Karpas-422 (cell line): ENCODE measurements at regions not wholly inside any gene's neighbourhood (a gene's known extent, or its start where the extent isn't known, plus 50 kb on each side); places are given as distances from the start of the nearest gene placed in this dataset.

Experiments
- DNase-seq: peaks from one replicate; pipeline ENCODE4 v3.0.0-alpha.2; 2015
- H2AFZ ChIP-seq: fragments of 200-600 bp; sonication (generic); 2 replicates; pipeline ENCODE4 v1.6.1; 2014; ENCODE audit warnings: antibody characterized with exemption, low read length, mixed read lengths
- H3K27ac ChIP-seq: fragments of 200-600 bp; sonication (generic); 2 replicates; pipeline ENCODE4 v1.5.1; 2014; ENCODE audit warnings: mild to moderate bottlenecking, low read length, moderate library complexity
- H3K27me3 ChIP-seq: fragments of 200-600 bp; sonication (generic); 2 replicates; pipeline ENCODE4 v1.6.1; 2014; ENCODE audit warnings: low read length, mixed read lengths
- H3K36me3 ChIP-seq: fragments of 200-600 bp; sonication (generic); 2 replicates; pipeline ENCODE4 v1.6.1; 2014; ENCODE audit warnings: low read length, mixed read lengths; ENCODE audit not compliant: insufficient read depth
- H3K4me1 ChIP-seq: fragments of 200-600 bp; sonication (generic); 2 replicates; pipeline ENCODE4 v1.6.1; 2014; ENCODE audit warnings: mild to moderate bottlenecking, low read length, mixed read lengths
- H3K4me2 ChIP-seq: fragments of 200-600 bp; sonication (generic); 2 replicates; pipeline ENCODE4 v1.6.1; 2014; ENCODE audit warnings: low read length, low read depth, mild to moderate bottlenecking; ENCODE audit not compliant: poor library complexity, severe bottlenecking
- H3K4me3 ChIP-seq: fragments of 200-600 bp; sonication (generic); 2 replicates; pipeline ENCODE4 v1.5.1; 2014; ENCODE audit warnings: mild to moderate bottlenecking, antibody characterized with exemption, low read length, mixed read lengths
- H3K79me2 ChIP-seq: fragments of 200-600 bp; sonication (generic); 2 replicates; pipeline ENCODE4 v1.6.1; 2014; ENCODE audit warnings: mild to moderate bottlenecking, low read length, mixed read lengths
- H3K9ac ChIP-seq: fragments of 200-600 bp; sonication (generic); 2 replicates; pipeline ENCODE4 v1.6.0; 2014; ENCODE audit warnings: low read length
- H3K9me2 ChIP-seq: fragments of 200-600 bp; sonication (generic), shearing (Covaris generic); replicated peaks from 2 replicates; pipeline ENCODE4 v1.6.0; 2014; ENCODE audit warnings: mild to moderate bottlenecking, low read length, moderate library complexity; ENCODE audit not compliant: insufficient read depth
- H3K9me3 ChIP-seq: fragments of 300-700, 200-600 bp; sonication (generic); 2 replicates; pipeline ENCODE4 v1.6.1; 2014; ENCODE audit warnings: low read length, mixed read lengths
- H4K20me1 ChIP-seq: fragments of 200-600 bp; sonication (generic); 2 replicates; pipeline ENCODE4 v1.6.1; 2014; ENCODE audit warnings: mild to moderate bottlenecking, antibody characterized with exemption, low read length, low read depth; ENCODE audit not compliant: insufficient read depth

DNA sequence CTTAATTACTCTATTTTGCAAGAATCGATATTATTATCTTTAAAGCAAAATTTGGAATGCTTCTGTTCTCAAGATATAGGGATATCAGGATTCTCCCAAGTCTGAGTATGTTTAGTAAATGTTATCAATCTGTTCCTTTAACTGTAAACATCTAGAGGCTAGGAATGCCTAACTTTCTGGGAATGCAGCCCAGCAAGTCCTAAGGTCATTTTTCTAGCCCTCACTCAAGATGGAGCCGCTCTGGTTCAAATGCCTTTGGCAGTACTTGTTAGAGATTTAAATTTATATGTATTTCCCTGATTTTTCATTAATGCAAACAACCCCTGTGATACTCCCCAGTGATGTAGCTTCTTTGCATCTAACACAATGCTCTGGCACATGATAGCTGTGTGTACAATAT, 623.8 kb upstream of the LCORL start:
- Histone ChIP-seq H3K4me3 (no peak overlapping the region), H3K9ac (no peak overlapping the region), H3K4me2 (no peak overlapping the region), H3K36me3 (no peaks in the 10 kb centered on the region), H3K27ac (no peak overlapping the region), H4K20me1 (no peaks in the 10 kb centered on the region), H3K4me1 (no peaks in the 10 kb centered on the region), H3K9me2 (no peaks in the 10 kb centered on the region), H3K27me3 (no peaks in the 10 kb centered on the region), H3K9me3 (peaks cover 10% of the 10 kb centered on the region), H3K79me2 (no peaks in the 10 kb centered on the region), H2AFZ (no peak overlapping the region)
- no peak for DNase-seq

DNA sequence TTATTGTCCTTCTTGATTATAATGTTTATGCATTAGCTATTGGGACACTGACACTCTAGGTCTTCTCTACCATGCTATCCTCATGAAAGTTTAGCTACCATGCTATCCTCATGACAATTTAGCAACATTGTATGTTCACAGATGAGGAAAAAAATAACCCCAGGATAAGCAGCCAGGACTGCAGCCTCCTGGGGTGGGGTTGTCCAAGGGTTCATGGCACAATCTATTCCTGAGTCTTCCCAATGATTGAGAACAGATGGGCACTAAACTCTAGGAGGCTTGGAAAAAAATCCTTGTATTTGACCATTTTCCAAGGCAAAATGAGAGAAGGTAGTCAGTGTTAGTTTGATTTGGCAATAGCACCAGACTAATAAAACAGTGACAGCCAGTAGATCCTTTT, 619.8 kb upstream of the LCORL start:
- DNase-seq = no peak
- Histone ChIP-seq H3K27ac (no peak overlapping the region), H3K4me1 (no peaks in the 10 kb centered on the region), H3K36me3 (no peaks in the 10 kb centered on the region), H3K27me3 (no peaks in the 10 kb centered on the region), H3K4me3 (no peak overlapping the region), H2AFZ (no peak overlapping the region), H3K79me2 (no peaks in the 10 kb centered on the region), H3K9me3 (no peaks in the 10 kb centered on the region), H3K4me2 (no peak overlapping the region), H4K20me1 (no peaks in the 10 kb centered on the region), H3K9me2 (no peaks in the 10 kb centered on the region), H3K9ac (no peak overlapping the region)

DNA sequence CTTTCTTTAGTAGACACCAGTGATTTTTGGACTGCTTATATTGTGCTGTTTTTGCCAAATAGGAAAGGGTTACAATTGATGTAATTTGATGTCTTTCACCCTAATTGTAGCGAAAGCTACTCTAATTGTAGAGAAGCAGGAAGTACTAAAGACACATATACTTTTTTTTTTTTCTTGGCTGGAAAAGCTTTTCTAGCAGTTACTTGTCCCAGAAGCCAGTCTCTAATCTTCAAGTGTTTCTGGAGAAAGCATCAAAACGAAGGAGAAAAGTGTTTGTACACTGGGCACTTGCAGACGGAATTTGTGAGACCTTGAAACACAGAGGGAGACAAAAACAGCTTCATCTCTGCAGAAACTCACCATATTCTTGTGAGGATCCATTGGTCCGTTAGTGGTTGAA, 616.5 kb upstream of the LCORL start:
- no peak overlapping the region for H2AFZ ChIP-seq
- no peak overlapping the region for H3K27ac ChIP-seq
- H3K36me3 ChIP-seq = no peaks in the 10 kb centered on the region
- no peaks in the 10 kb centered on the region for H3K4me1 ChIP-seq
- no peak overlapping the region for H3K4me2 ChIP-seq
- DNase-seq = no peak
- no peaks in the 10 kb centered on the region for H4K20me1 ChIP-seq
- no peaks in the 10 kb centered on the region for H3K79me2 ChIP-seq
- H3K9me2 ChIP-seq = no peaks in the 10 kb centered on the region
- no peak overlapping the region for H3K9ac ChIP-seq
- H3K27me3 ChIP-seq = no peaks in the 10 kb centered on the region
- H3K9me3 ChIP-seq = no peaks in the 10 kb centered on the region
- H3K4me3 ChIP-seq = no peak overlapping the region

DNA sequence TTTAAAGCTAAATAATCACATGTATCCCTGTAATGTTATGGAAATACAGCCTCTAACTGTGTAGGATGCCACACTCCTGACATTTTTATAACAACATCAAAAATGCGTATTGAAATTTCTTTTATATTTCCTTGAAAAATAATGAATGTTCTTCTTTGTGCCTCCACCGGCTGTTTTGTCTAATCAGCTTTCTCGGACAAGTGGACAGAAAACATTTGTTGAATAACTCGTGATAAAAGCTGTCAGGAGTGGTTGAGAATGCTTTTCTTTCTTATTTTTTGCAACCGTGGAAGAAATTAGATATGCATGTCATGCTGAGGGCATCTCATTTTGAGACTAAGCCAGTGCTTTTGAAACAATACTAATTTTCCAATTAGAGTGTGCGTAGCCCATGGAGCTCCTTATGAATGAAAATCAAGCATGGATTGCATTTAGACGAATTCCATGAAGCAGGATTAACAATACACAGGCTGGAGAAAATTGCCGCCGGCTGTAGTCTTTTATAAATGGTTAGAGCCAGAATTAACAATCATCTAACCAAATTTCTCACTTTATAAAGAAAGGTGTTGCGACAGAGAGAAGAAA, 614.5 kb upstream of the LCORL start:
- no peak for DNase-seq
- Histone ChIP-seq H3K9ac (no peak overlapping the region), H2AFZ (no peak overlapping the region), H3K36me3 (no peaks in the 10 kb centered on the region), H3K4me2 (no peak overlapping the region), H3K27me3 (no peaks in the 10 kb centered on the region), H3K4me3 (no peak overlapping the region), H4K20me1 (no peaks in the 10 kb centered on the region), H3K9me2 (no peaks in the 10 kb centered on the region), H3K79me2 (no peaks in the 10 kb centered on the region), H3K9me3 (no peaks in the 10 kb centered on the region), H3K27ac (no peak overlapping the region), H3K4me1 (no peaks in the 10 kb centered on the region)

DNA sequence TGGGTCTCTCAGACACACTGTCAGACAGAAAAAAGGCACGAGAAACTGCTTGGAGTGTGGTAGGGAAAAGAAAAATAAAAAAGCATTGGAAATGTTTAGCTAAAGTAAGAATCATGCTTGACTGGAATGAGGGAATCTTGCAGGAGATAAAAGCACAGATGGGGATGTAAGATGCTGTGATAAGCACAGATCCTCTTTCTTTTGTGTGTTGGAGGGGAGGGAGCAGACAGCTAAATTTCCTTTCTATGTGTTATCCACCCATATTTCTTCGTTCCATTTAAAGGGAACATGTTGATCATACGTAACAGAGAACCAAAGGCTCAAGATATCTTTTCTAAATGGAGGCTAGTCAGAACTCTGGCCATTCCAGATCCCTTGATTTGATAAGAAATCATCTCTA, 614.0 kb upstream of the LCORL start:
- H3K27ac ChIP-seq = no peak overlapping the region
- H3K4me1 ChIP-seq = no peaks in the 10 kb centered on the region
- no peak overlapping the region for H3K4me3 ChIP-seq
- H2AFZ ChIP-seq = no peak overlapping the region
- H3K9me2 ChIP-seq = no peaks in the 10 kb centered on the region
- H3K79me2 ChIP-seq = no peaks in the 10 kb centered on the region
- no peak overlapping the region for H3K4me2 ChIP-seq
- no peak overlapping the region for H3K9ac ChIP-seq
- no peaks in the 10 kb centered on the region for H3K36me3 ChIP-seq
- DNase-seq = no peak
- H3K9me3 ChIP-seq = no peaks in the 10 kb centered on the region
- no peaks in the 10 kb centered on the region for H4K20me1 ChIP-seq
- H3K27me3 ChIP-seq = no peaks in the 10 kb centered on the region

DNA sequence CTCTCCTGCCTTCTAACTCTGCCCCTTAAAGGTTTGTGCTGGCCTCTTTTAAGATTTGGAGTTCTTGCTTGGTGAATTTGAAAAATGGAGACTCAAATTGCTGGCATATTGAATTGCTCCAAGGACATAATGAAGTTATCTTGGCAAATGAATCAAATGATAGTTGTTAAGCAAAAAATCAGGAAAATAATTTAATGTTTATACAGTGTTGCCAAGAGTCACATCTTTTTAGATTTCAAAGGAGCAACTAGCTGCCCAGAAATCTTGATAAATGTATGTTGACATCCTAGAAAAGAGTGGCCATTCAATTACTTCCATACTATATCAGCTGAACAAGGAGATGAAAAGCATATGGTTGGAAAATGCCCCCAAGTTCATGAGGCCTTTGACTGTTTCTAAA, 610.0 kb upstream of the LCORL start:
- H3K79me2 ChIP-seq = no peaks in the 10 kb centered on the region
- no peaks in the 10 kb centered on the region for H4K20me1 ChIP-seq
- H3K4me2 ChIP-seq = no peak overlapping the region
- no peak for DNase-seq
- H3K4me3 ChIP-seq = no peak overlapping the region
- no peak overlapping the region for H2AFZ ChIP-seq
- H3K4me1 ChIP-seq = no peaks in the 10 kb centered on the region
- no peaks in the 10 kb centered on the region for H3K27me3 ChIP-seq
- no peaks in the 10 kb centered on the region for H3K9me2 ChIP-seq
- H3K27ac ChIP-seq = no peak overlapping the region
- H3K36me3 ChIP-seq = no peaks in the 10 kb centered on the region
- H3K9me3 ChIP-seq = no peaks in the 10 kb centered on the region
- H3K9ac ChIP-seq = no peak overlapping the region

DNA sequence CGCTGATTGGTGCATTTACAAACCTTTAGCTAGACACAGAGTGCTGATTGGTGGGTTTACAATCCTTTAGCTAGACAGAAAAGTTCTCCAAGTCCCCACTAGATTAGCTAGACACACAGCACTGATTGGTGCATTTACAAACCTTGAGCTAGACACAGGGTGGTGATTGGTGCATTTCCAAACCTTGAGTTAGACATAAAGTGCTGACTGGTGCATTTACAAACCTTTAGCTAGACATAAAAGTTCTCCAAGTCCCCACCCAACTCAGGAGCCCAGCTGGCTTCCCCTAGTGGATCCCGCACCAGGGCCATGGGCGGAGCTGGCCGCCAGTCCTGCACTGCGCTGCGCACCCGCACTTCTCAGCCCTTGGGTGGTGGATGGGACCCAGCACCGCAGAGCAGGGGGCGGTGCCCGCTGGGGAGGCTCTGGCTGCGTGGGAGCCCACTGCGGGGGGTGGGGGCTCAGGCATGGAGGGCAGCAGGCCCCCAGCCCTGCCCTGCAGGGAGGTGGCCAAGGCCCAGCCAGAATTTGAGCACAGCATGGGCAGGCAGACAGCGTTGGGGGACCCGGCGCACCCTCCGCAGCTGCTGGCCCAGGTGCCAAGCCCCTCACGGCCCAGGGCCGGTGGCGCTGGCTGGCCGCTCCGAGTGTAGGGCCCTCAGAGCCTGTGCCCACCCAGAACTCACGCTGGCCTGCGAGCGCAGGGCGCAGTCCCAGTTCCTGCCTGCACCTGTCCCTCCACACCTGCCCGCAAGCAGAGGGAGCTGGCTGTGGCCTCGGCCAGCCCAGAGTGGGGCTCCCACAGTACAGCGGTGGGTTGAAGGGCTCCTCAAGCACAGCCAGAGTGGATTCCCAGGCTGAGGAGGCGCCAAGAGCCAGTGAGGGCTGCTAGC, 608.9 kb upstream of the LCORL start:
- Histone ChIP-seq H4K20me1 (no peaks in the 10 kb centered on the region), H3K4me2 (no peak overlapping the region), H3K79me2 (no peaks in the 10 kb centered on the region), H3K4me1 (no peaks in the 10 kb centered on the region), H3K27ac (no peak overlapping the region), H3K4me3 (no peak overlapping the region), H2AFZ (no peak overlapping the region), H3K9me2 (no peaks in the 10 kb centered on the region), H3K9me3 (no peaks in the 10 kb centered on the region), H3K36me3 (no peaks in the 10 kb centered on the region), H3K27me3 (no peaks in the 10 kb centered on the region), H3K9ac (no peak overlapping the region)
- no peak for DNase-seq

DNA sequence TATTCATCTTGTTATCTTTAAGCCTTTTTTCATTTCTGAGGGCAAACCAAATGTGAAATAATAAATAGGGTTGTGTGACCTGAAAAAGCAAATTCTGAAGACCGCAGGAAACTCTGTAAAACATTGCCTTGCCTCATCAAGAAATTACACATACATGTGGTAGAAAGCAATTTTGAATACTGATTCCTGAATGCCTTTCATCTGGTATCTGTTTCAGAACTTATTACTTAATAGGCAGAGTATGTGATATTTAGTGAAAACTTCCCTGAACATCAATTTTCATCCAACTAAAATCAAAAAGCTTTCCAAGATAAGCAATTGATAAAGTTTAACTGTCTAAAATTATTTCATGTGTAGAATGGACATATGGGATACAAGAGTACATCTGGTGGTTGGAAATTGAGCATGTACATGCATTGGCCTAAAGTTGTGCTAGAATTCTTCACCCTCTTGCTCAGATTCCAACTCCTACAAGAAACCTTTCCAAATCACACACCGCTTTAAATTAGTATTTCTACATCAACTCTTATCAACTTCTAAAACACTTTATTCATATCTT, 606.0 kb upstream of the LCORL start:
- no peaks in the 10 kb centered on the region for H3K4me1 ChIP-seq
- no peaks in the 10 kb centered on the region for H3K9me3 ChIP-seq
- H3K9me2 ChIP-seq = no peaks in the 10 kb centered on the region
- no peak overlapping the region for H3K4me3 ChIP-seq
- no peaks in the 10 kb centered on the region for H3K79me2 ChIP-seq
- no peaks in the 10 kb centered on the region for H3K36me3 ChIP-seq
- H3K4me2 ChIP-seq = no peak overlapping the region
- H2AFZ ChIP-seq = no peak overlapping the region
- H3K27ac ChIP-seq = no peak overlapping the region
- no peaks in the 10 kb centered on the region for H3K27me3 ChIP-seq
- no peak overlapping the region for H3K9ac ChIP-seq
- DNase-seq = no peak
- no peaks in the 10 kb centered on the region for H4K20me1 ChIP-seq
